B cell (primary cell): ENCODE measurements at regions not wholly inside any gene's neighbourhood (a gene's known extent, or its start where the extent isn't known, plus 50 kb on each side); places are given as distances from the start of the nearest gene placed in this dataset.

Source experiments
- CTCF ChIP-seq: fragments of 200-600 bp; IDR thresholded peaks from one replicate; pipeline ENCODE4 v1.8.0; 2022; ENCODE audit warnings: antibody characterized with exemption, mild to moderate bottlenecking
- EZH2 ChIP-seq: IDR thresholded peaks from 2 replicates; pipeline ENCODE4 v1.6.1; 2012; ENCODE audit warnings: borderline replicate concordance, low read depth, mild to moderate bottlenecking, moderate library complexity, low read length; ENCODE audit not compliant: insufficient read depth, poor library complexity, severe bottlenecking

GRCh38 chr2:221914334-221914880 is 342.3 kb upstream of the EPHA4 start:
- TF ChIP-seq EZH2 (no peak), CTCF (no peak)
